Cardiac fibroblast (primary cell): ENCODE measurements at regions not wholly inside any gene's neighbourhood (a gene's known extent, or its start where the extent isn't known, plus 50 kb on each side); places are given as distances from the start of the nearest gene placed in this dataset.
A peak's percentile ranks its signal among the peaks of the same experiment; 100 is the strongest.

Source experiments
- DNase-seq, 2 donors: peaks; one replicate each; pipeline versions ENCODE4 v3.0.0 to v3.0.0-alpha.2; 2010; ENCODE audit warnings: low read depth in 2 of 2
- H3K4me3 ChIP-seq, 2 donors: replicated peaks in 1 of 2; 1 replicate in 1 of 2; 2 replicates in 1 of 2; pipeline ENCODE4 v1.5.1; 2011; ENCODE audit warnings: low read depth in 2 of 2, low read length in 2 of 2, mild to moderate bottlenecking in 2 of 2, moderate library complexity in 1 of 2
- TF ChIP-seq, protein P1 (sequence below): IDR thresholded peaks from one replicate; pipeline ENCODE4 v1.5.1; 2011; ENCODE audit warnings: low read depth, mild to moderate bottlenecking, low read length, inconsistent platforms

DNA sequence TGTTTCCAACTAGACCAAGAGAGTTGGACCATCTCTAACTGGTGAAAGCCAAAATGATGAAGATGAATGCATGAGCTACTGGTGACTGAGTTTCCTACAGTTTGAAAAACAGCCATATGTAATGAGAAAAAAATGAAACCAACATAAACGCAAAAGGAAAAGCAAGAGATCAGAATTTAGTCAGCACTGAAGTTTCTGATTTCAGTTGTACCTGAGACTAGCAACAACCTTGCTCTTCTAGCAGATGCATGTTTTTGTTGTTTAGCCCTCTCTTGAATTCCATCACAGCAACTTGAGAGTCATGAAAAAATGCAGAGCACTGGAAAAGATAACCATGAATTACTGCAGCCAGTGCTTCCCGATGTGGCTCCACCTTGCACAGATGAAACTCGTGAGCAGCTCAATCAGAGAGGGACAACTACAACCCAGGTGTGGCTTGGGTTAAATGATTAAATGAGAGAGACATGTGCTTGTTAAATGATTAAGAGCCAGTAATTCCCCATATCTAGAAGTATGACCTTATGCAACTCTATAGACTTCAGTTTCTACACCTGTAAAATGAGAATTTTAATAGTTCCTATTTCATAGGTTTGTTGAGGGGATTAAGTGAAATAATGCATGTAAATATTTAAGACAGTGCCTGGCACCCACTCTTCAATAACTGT lies 104.8 kb downstream of the ELOVL4 start:
- DNase-seq, result no peak
- TF ChIP-seq, protein P1, sequence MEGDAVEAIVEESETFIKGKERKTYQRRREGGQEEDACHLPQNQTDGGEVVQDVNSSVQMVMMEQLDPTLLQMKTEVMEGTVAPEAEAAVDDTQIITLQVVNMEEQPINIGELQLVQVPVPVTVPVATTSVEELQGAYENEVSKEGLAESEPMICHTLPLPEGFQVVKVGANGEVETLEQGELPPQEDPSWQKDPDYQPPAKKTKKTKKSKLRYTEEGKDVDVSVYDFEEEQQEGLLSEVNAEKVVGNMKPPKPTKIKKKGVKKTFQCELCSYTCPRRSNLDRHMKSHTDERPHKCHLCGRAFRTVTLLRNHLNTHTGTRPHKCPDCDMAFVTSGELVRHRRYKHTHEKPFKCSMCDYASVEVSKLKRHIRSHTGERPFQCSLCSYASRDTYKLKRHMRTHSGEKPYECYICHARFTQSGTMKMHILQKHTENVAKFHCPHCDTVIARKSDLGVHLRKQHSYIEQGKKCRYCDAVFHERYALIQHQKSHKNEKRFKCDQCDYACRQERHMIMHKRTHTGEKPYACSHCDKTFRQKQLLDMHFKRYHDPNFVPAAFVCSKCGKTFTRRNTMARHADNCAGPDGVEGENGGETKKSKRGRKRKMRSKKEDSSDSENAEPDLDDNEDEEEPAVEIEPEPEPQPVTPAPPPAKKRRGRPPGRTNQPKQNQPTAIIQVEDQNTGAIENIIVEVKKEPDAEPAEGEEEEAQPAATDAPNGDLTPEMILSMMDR, result no peak
- H3K4me3 ChIP-seq, result no peak overlapping the region

DNA sequence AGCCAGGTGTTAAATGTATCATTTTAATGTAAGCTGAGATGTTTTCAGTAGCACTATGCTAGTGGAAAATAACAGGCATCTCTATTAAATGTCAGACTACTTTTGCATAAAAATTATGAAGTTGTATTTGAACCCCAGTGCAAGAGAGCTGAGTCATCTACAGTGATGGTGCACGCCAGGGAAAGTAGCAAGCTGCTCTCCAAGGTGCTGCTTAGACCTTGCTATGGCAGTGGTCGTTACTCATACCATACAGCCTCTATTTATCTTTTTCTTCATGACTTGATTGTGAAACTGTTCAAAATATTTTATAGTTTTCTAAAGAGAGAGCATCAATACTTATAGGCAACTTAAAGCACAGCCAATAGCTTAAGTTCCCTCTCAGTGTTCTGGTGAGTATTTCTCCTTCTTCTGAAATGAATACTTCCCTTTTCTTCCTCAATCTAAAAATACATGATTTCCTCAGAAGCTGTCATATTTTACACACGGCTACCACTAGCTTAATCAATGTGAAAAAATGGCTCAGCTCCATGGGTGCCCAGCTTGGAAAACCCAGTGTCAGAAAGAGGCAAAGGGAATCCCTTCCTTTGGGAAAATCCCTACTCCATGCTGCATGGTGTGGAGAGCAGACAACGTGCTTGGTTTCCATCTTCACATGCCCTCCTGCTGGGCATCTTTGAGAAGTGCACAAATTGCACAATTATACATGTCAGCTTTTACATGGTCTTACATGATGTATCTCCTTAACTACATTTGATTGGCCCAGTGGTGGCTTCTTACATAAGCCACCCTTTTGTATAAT lies 105.6 kb downstream of the ELOVL4 start:
- peak in 1 of 2 donors; percentile 30 for DNase-seq
- TF ChIP-seq, protein P1, result no peak

DNA sequence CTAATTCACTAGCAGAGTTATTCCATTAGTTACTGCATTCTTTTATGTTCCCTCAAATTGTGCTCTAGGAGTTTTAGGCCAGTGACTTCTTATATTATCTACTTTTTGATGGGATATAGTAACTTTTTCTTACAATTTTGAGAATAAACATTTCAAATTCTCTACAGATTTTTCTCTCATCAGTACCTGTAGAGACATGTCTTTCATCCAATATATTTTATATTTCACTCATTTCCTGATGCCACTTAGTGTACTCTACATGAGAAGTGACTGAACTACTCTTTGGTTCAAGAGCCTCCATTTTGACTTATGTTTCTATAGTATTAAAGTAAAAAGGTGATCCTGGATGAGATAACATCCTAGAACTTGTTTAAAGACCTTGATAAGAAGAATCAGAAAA lies 108.5 kb downstream of the ELOVL4 start:
- TF ChIP-seq, protein P1, result no peak
- no peak overlapping the region for H3K4me3 ChIP-seq
- DNase-seq, result no peak

More for the DNA sequence above, 105.6 kb downstream of the ELOVL4 start:
- H3K4me3 ChIP-seq, result no peak overlapping the region

DNA sequence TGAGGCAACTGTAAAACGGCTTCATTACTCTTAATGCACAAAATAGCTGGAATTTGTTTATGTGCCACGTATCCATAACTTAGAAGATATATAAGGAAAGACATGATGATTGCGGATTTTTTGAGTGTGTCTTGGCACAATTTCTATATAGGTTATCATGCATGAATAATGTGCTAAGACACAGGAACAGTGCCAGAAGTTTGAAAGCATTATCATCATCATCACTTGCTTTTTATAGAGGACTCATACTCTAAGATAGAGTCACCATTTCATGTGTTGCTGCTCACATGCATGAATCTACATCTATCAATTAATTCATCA lies 113.4 kb downstream of the ELOVL4 start:
- no peak for DNase-seq
- no peak overlapping the region for H3K4me3 ChIP-seq
- TF ChIP-seq, protein P1, result no peak

DNA sequence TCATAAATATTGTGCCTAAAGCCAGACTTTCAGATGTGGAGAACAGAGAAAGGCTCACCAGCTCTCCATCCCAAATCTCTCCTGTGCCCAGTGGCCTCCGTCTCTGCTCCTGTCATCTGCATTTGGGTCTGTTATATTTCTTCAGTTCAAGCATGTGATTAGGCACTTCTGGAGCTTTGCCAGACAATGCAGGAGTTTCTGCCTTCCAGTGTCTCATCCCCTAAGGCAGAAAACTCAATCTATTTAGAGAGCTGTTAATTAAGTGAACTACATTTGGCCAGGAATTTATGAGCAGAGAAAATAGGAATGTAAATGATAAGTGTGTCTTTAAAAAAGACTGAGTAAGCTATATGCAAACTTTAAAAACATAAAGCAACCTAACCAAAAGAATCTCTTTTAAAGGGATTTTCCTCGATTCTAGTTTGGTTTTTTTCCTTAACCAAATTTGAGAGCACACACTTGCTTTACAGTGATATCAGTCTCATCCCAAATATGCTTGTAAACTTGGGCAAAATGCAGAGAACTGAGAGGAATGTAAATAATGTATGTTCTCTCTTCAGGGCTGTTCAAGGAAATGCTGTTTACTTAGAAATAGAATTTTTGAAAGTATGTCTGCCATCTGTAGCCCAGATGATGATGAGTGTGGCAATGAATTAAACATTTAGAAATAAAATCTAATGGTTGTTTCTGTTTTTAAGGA lies 113.9 kb downstream of the ELOVL4 start:
- TF ChIP-seq, protein P1, result no peak
- no peak overlapping the region for H3K4me3 ChIP-seq
- no peak for DNase-seq

DNA sequence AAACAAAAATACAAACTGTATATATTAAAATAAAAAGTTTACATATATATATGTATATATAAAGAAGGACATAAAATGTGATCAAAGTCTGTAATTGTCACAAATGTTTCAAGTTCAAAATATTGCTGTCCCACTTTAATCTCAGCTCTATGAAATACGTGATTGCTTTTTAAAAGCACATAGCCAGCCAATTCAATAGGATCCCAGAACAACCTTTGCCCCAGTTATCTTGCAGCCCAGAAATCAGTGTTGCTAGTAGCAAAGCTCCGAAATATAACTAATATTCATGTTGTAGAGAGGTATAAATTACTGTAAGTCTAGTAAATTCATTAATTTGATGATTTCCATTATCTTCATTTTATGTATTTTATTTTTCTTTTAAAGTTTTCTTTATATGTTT lies 114.6 kb downstream of the ELOVL4 start:
- no peak overlapping the region for H3K4me3 ChIP-seq
- DNase-seq, result no peak
- TF ChIP-seq, protein P1, result no peak
